Osteocyte (in vitro differentiated cells): ENCODE measurements at regions not wholly inside any gene's neighbourhood (a gene's known extent, or its start where the extent isn't known, plus 50 kb on each side); places are given as distances from the start of the nearest gene placed in this dataset.

Experiments used
- DNase-seq: peaks from one replicate; pipeline ENCODE4 v3.0.0; 2021; ENCODE audit warnings: mixed read lengths; ENCODE audit not compliant: unreplicated experiment; ENCODE audit errors: extremely low spot score
- H3K27ac Mint-ChIP-seq: one replicate; pipeline ENCODE4 v1.8.0; 2021; ENCODE audit warnings: mild to moderate bottlenecking, mixed read lengths; ENCODE audit not compliant: unreplicated experiment
- H3K27me3 Mint-ChIP-seq: one replicate; pipeline ENCODE4 v1.8.0; 2021; ENCODE audit warnings: mixed read lengths; ENCODE audit not compliant: unreplicated experiment
- H3K36me3 Mint-ChIP-seq: one replicate; pipeline ENCODE4 v1.8.0; 2021; ENCODE audit warnings: mixed read lengths; ENCODE audit not compliant: unreplicated experiment
- H3K4me1 Mint-ChIP-seq: one replicate; pipeline ENCODE4 v1.8.0; 2021; ENCODE audit warnings: mixed read lengths; ENCODE audit not compliant: unreplicated experiment
- H3K4me3 Mint-ChIP-seq: one replicate; pipeline ENCODE4 v1.8.0; 2021; ENCODE audit warnings: mild to moderate bottlenecking, moderate library complexity, mixed read lengths; ENCODE audit not compliant: unreplicated experiment
- H3K9me3 Mint-ChIP-seq: one replicate; pipeline ENCODE4 v1.8.0; 2021; ENCODE audit warnings: mixed read lengths; ENCODE audit not compliant: unreplicated experiment
- TF ChIP-seq, protein P1 (sequence below): fragments of 200-600 bp; sonication (generic); IDR thresholded peaks from 2 replicates; pipeline ENCODE4 v1.5.0; 2021; ENCODE audit warnings: antibody characterized with exemption, mild to moderate bottlenecking, moderate library complexity

DNA sequence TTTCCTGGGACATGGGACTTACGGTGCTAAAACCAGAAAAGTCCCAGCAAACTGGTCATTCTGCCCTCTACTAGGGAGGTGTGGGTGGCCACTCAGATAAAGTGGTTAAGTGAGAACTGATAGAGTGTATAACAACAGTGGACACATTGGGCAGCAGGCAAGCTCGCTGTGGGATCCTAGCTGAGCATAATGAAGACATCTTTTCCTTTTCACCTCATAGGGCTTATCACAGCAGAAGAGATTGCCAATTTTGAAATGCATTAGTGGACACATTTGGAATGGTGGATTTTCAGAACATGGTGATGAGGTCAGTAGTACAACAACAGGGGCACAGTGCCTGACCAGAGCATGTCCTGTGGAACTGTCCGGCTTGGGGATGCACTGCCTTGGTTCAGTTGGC is 477.1 kb upstream of the KIF2A start:
- TF ChIP-seq, protein P1, sequence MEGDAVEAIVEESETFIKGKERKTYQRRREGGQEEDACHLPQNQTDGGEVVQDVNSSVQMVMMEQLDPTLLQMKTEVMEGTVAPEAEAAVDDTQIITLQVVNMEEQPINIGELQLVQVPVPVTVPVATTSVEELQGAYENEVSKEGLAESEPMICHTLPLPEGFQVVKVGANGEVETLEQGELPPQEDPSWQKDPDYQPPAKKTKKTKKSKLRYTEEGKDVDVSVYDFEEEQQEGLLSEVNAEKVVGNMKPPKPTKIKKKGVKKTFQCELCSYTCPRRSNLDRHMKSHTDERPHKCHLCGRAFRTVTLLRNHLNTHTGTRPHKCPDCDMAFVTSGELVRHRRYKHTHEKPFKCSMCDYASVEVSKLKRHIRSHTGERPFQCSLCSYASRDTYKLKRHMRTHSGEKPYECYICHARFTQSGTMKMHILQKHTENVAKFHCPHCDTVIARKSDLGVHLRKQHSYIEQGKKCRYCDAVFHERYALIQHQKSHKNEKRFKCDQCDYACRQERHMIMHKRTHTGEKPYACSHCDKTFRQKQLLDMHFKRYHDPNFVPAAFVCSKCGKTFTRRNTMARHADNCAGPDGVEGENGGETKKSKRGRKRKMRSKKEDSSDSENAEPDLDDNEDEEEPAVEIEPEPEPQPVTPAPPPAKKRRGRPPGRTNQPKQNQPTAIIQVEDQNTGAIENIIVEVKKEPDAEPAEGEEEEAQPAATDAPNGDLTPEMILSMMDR: no peak
- H3K27me3 Mint-ChIP-seq: peaks cover 6% of the 10 kb centered on the region
- H3K27ac Mint-ChIP-seq: no peak overlapping the region
- H3K36me3 Mint-ChIP-seq: no peaks in the 10 kb centered on the region
- no peaks in the 10 kb centered on the region for H3K4me1 Mint-ChIP-seq
- H3K4me3 Mint-ChIP-seq: no peak overlapping the region
- DNase-seq: no peak
- no peaks in the 10 kb centered on the region for H3K9me3 Mint-ChIP-seq

DNA sequence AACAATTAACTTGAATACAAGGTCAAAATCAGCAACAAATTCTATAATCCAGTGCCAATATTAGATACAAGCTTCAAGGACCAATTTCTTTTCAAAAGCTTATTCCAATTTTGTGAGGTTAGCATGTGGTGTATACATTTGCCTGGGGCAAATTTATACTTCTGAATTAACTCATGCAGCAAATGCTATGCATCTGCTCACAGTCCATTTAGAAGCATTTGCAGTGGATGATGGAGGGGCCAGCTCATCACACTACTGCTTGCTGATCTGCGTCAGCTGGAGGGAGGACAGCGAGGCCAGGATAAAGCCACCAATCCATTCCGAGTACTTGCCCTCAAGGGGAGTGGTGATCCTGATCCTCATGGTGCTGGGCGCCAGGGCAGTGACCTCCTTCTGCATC is 474.3 kb upstream of the KIF2A start:
- no peak overlapping the region for H3K4me3 Mint-ChIP-seq
- H3K36me3 Mint-ChIP-seq: no peaks in the 10 kb centered on the region
- no peak overlapping the region for H3K27ac Mint-ChIP-seq
- peaks cover 10% of the 10 kb centered on the region for H3K27me3 Mint-ChIP-seq
- no peaks in the 10 kb centered on the region for H3K9me3 Mint-ChIP-seq
- no peaks in the 10 kb centered on the region for H3K4me1 Mint-ChIP-seq
- DNase-seq: no peak
- TF ChIP-seq, protein P1: no peak

DNA sequence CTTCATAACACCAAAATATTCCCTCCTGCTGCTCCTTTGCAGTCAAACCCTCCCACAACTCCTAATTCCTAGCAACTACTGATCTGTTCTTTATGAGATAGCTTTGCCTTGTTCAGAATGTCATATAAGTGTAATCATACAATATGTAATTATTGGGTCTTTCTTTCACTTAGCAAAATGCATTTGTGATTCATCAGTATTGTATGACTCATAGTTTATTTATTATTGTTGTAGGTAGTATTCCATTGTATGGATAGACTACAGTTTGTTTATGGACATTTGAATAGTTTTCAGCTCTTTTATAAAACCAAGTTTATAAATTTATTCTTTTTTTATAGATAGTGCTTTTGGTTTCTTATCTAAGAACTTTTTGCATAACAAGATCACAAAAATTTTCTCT is 468.2 kb upstream of the KIF2A start:
- Mint-ChIP-seq H3K27ac (no peak overlapping the region), H3K27me3 (peaks cover 5% of the 10 kb centered on the region)

DNA sequence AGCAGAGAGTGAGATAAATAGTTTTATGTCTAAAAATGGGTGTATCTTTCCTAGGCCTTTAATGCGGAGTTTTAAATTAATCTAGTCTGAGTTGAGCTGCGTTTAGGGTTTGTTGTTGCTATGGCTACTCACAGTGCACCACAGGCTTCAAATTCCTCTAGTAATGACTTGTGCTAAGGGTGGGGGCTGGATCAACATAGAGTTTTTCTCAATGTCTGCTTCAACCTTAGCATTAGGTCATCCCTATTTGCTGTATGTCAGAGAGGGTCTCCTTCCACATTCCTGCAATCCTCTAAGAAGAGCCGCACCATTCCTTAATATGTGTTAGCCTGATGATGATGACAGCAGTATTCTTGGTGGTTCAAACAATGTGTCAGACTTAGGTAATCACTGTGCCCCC is 465.6 kb upstream of the KIF2A start:
- DNase-seq: no peak
- peak overlapping the region; percentile 74 for H3K27ac Mint-ChIP-seq
- TF ChIP-seq, protein P1: no peak
- no peaks in the 10 kb centered on the region for H3K9me3 Mint-ChIP-seq
- H3K4me1 Mint-ChIP-seq: peaks cover 12% of the 10 kb centered on the region
- H3K27me3 Mint-ChIP-seq: no peaks in the 10 kb centered on the region
- H3K4me3 Mint-ChIP-seq: no peak overlapping the region
- H3K36me3 Mint-ChIP-seq: no peaks in the 10 kb centered on the region

More for the DNA sequence above, 468.2 kb upstream of the KIF2A start:
- Mint-ChIP-seq H3K4me1 (peaks cover 12% of the 10 kb centered on the region), H3K9me3 (no peaks in the 10 kb centered on the region), H3K4me3 (no peak overlapping the region), H3K36me3 (no peaks in the 10 kb centered on the region)
- no peak for DNase-seq
- TF ChIP-seq, protein P1: no peak

DNA sequence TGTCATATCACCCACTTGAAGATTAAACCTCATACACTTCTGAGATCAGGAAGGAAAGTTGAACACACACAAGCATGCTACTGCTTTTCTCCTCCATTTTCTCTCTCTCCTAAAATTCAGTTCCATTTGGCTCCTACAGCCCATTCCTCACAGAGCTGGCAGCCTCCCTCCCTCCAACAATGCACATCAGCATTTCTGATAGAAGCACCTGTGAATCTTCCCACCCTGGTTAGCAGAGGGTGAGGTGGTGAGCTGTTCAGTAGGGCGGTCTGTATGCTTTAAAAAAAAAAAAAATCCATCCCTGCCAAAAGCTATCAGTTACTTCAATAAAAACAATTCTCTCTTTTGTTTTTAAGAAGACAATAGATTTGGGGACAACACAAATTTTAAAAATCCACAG is 463.2 kb upstream of the KIF2A start:
- Mint-ChIP-seq H3K27ac (no peak overlapping the region), H3K4me1 (peaks cover 12% of the 10 kb centered on the region), H3K36me3 (no peaks in the 10 kb centered on the region), H3K4me3 (no peak overlapping the region), H3K9me3 (no peaks in the 10 kb centered on the region), H3K27me3 (peaks cover 4% of the 10 kb centered on the region)
- no peak for DNase-seq
- TF ChIP-seq, protein P1: no peak
